Liver (tissue), 8 donors: ENCODE measurements at regions not wholly inside any gene's neighbourhood (a gene's known extent, or its start where the extent isn't known, plus 50 kb on each side); places are given as distances from the start of the nearest gene placed in this dataset.

Experiments
- DNase-seq: peaks from one replicate; pipeline ENCODE4 v3.0.0-alpha.2; 2017; ENCODE audit warnings: low spot score
- H3K27ac ChIP-seq, 2 donors: one replicate each; pipeline ENCODE4 v1.7.0; 2013; ENCODE audit warnings: inconsistent platforms in 2 of 2, low read length in 2 of 2, control low read depth in 1 of 2, low read depth in 1 of 2, mild to moderate bottlenecking in 1 of 2
- H3K27me3 ChIP-seq, 4 donors: one replicate each; pipeline versions ENCODE4 v1.6.1 to v1.7.0; 2013; ENCODE audit warnings: low read length in 3 of 4, inconsistent platforms in 1 of 4, mild to moderate bottlenecking in 1 of 4, moderate library complexity in 1 of 4; ENCODE audit not compliant: control insufficient read depth in 4 of 4, insufficient read depth in 4 of 4
- H3K36me3 ChIP-seq, 4 donors: one replicate each; pipeline versions ENCODE4 v1.6.1 to v1.7.0; 2013; ENCODE audit warnings: low read length in 3 of 4, mild to moderate bottlenecking in 3 of 4, low read depth in 1 of 4, moderate library complexity in 1 of 4; ENCODE audit not compliant: control insufficient read depth in 4 of 4, insufficient read depth in 3 of 4
- H3K4me1 ChIP-seq, 4 donors: one replicate each; pipeline versions ENCODE4 v1.6.1 to v1.7.0; 2013; ENCODE audit warnings: low read length in 3 of 4, mild to moderate bottlenecking in 3 of 4, moderate library complexity in 1 of 4; ENCODE audit not compliant: control insufficient read depth in 4 of 4, insufficient read depth in 4 of 4
- H3K4me3 ChIP-seq, 3 donors: one replicate each; pipeline versions ENCODE4 v1.6.1 to v1.7.0; 2013; ENCODE audit warnings: low read length in 3 of 3, control low read depth in 1 of 3, low read depth in 1 of 3, mild to moderate bottlenecking in 1 of 3
- H3K9ac ChIP-seq, 2 donors: one replicate each; pipeline ENCODE4 v1.7.0; 2013; ENCODE audit warnings: low read length in 2 of 2, mild to moderate bottlenecking in 2 of 2, moderate library complexity in 2 of 2, control low read depth in 1 of 2, low read depth in 1 of 2
- H3K9me3 ChIP-seq, 4 donors: one replicate each; pipeline versions ENCODE4 v1.6.1 to v1.7.0; 2013; ENCODE audit warnings: low read length in 3 of 4; ENCODE audit not compliant: control insufficient read depth in 4 of 4
- EGR1 ChIP-seq, 2 donors: IDR thresholded peaks; 2 replicates each; pipeline ENCODE4 v1.6.1; 2016 to 2018; ENCODE audit warnings: antibody characterized with exemption in 2 of 2, low read depth in 2 of 2
- FOXA1 ChIP-seq: IDR thresholded peaks from 2 replicates; pipeline ENCODE4 v1.6.1; 2016; ENCODE audit warnings: antibody characterized with exemption
- FOXA2 ChIP-seq: IDR thresholded peaks from 2 replicates; pipeline ENCODE4 v1.6.1; 2016; ENCODE audit warnings: antibody characterized with exemption
- GABPA ChIP-seq, 2 donors: IDR thresholded peaks in 1 of 2; conservative IDR thresholded peaks in 1 of 2; 2 replicates each; pipeline ENCODE4 v1.6.1; 2016; ENCODE audit warnings: antibody characterized with exemption in 2 of 2, mild to moderate bottlenecking in 1 of 2, moderate library complexity in 1 of 2
- HNF4A ChIP-seq, 2 donors: conservative IDR thresholded peaks; 2 replicates each; pipeline ENCODE4 v1.6.1; 2016; ENCODE audit warnings: antibody characterized with exemption in 2 of 2, mild to moderate bottlenecking in 2 of 2
- HNF4G ChIP-seq: IDR thresholded peaks from 2 replicates; pipeline ENCODE4 v1.6.1; 2016; ENCODE audit warnings: antibody characterized with exemption
- NR2F2 ChIP-seq: IDR thresholded peaks from 2 replicates; pipeline ENCODE4 v1.6.1; 2016; ENCODE audit warnings: antibody characterized with exemption
- RAD21 ChIP-seq, 2 donors: IDR thresholded peaks; 2 replicates each; pipeline ENCODE4 v1.6.1; 2016; ENCODE audit warnings: antibody characterized with exemption in 2 of 2, mild to moderate bottlenecking in 2 of 2
- RXRA ChIP-seq, 2 donors: IDR thresholded peaks; 2 replicates each; pipeline ENCODE4 v1.6.1; 2017 to 2018; ENCODE audit warnings: antibody characterized with exemption in 2 of 2, mild to moderate bottlenecking in 1 of 2
- SP1 ChIP-seq: IDR thresholded peaks from 2 replicates; pipeline ENCODE4 v1.6.1; 2018; ENCODE audit warnings: antibody characterized with exemption, mild to moderate bottlenecking
- TAF1 ChIP-seq: conservative IDR thresholded peaks from 2 replicates; pipeline ENCODE4 v1.6.1; 2016; ENCODE audit warnings: antibody characterized with exemption, mild to moderate bottlenecking
- YY1 ChIP-seq: IDR thresholded peaks from 2 replicates; pipeline ENCODE4 v1.6.1; 2016; ENCODE audit warnings: antibody characterized with exemption, mild to moderate bottlenecking
- WGBS: extraction: QIAGEN DNeasy Blood & Tissue Kit; methylation state at CpG from one replicate; pipeline ENCODE4 v1.1.7; 2013; 5-methylcytosine and 5-hydroxymethylcytosine counted together
- TF ChIP-seq, protein P1 (sequence below): fragments of 150-350 bp; IDR thresholded peaks from 2 replicates; pipeline ENCODE4 v1.5.1; 2017; ENCODE audit warnings: improper control_type of control experiment, low read depth, low read length; ENCODE audit not compliant: missing input control
- TF ChIP-seq, protein P2 (sequence below): IDR thresholded peaks from 2 replicates; pipeline ENCODE4 v1.6.1; 2016; ENCODE audit warnings: antibody characterized with exemption
- TF ChIP-seq, protein P3 (sequence below): IDR thresholded peaks from 2 replicates; pipeline ENCODE4 v1.6.1; 2016; ENCODE audit warnings: antibody characterized with exemption
- TF ChIP-seq, protein P4 (sequence below): IDR thresholded peaks from 2 replicates; pipeline ENCODE4 v1.6.1; 2016; ENCODE audit warnings: antibody characterized with exemption
- donor health status: healthy.
- donor health status: healthy.
- donor health status: healthy.
- donor health status: healthy.
- donor health status: healthy.

DNA sequence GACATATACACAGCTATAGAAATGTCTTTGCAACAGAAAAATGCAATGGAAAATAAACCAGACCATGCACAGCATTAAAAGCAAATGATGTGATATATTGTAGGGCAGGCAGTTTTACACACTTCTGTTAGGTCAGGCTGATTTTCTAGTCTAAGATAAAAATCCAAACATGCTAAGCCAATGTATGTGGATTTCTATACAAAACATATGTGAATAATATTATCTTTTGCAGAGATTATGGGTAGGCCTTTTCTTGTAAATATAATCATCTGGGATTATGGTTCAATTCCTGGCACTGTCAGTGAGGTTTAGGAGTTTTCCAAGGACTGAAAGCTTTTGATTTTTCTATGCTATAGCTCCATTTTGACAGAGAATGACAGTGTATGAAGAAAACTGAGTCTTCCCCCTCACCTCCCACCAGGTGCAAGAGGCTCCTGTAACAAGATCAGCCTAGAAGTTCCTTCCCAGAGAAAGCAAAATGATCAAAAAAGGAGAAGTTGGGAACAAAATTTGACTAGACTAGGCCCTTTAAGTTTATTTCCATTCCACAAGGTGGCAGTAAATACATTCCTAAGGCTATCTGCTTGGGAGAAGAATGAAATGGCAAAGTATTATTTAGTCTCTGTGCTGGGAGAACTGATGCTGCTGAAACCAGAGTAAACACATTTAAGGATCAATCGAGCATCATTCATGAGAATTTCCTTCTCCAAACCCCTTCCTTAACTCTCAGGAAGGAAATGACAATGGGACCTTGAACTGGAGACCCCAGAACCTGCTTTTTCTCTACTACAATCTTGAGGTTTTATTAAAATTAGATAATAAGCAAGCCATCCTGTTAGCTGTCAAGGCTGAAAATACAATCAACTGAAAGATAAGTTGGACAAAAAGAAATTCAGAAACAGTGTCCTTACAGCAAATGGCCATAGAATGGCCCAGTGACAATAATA lies 133.0 kb upstream of the TUT7 start:
- Histone ChIP-seq H3K9ac (no peak overlapping the region), H3K27ac (no peak overlapping the region), H3K9me3 (no peaks in the 10 kb centered on the region), H3K4me3 (no peak overlapping the region), H3K4me1 (peaks cover 0 to 1% (median 0%) of the 10 kb centered on the region in 4 donors), H3K36me3 (no peaks in the 10 kb centered on the region), H3K27me3 (no peaks in the 10 kb centered on the region)
- no peak for DNase-seq
- TF ChIP-seq RAD21 (IDR thresholded peaks at IDR 0.05) (peak; percentile 95 to 96), SP1 (no peak)
- TF ChIP-seq, protein P1, sequence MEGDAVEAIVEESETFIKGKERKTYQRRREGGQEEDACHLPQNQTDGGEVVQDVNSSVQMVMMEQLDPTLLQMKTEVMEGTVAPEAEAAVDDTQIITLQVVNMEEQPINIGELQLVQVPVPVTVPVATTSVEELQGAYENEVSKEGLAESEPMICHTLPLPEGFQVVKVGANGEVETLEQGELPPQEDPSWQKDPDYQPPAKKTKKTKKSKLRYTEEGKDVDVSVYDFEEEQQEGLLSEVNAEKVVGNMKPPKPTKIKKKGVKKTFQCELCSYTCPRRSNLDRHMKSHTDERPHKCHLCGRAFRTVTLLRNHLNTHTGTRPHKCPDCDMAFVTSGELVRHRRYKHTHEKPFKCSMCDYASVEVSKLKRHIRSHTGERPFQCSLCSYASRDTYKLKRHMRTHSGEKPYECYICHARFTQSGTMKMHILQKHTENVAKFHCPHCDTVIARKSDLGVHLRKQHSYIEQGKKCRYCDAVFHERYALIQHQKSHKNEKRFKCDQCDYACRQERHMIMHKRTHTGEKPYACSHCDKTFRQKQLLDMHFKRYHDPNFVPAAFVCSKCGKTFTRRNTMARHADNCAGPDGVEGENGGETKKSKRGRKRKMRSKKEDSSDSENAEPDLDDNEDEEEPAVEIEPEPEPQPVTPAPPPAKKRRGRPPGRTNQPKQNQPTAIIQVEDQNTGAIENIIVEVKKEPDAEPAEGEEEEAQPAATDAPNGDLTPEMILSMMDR: peak; percentile 66
- WGBS: 5% methylated on average over 1 of the region's 1 CpG

DNA sequence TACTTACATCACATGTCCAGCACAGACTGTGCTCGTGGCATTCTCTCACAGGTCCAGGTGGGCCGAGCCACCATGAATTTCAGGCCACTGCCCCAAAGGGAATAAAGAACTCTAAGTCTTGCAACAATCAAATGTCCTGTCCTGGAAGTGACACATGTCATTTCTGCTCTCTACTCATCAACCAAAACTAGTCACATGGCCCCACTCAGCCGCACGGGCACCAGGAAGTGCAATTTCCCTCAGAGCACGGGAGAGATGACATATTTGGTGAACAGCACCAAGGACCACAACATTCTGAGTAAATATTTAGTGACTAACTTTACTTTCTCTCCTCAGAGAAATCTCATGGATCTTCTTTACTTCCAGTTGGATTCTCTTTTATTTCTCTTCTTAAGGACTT lies 131.1 kb upstream of the TUT7 start:
- Histone ChIP-seq H3K9ac (no peak overlapping the region), H3K4me3 (no peak overlapping the region), H3K9me3 (no peaks in the 10 kb centered on the region), H3K4me1 (peaks cover 0 to 1% (median 0%) of the 10 kb centered on the region in 4 donors), H3K36me3 (no peaks in the 10 kb centered on the region), H3K27ac (no peak overlapping the region), H3K27me3 (no peaks in the 10 kb centered on the region)
- TF ChIP-seq YY1 (no peak), EGR1 (IDR thresholded peaks at IDR 0.05; ENCODE audit: low read depth in 2 of 2) (no peak), HNF4A (conservative IDR thresholded peaks at IDR 0.05) (no peak), TAF1 (no peak), NR2F2 (no peak), GABPA (IDR thresholded peaks at IDR 0.05 in 1 of 2, conservative IDR thresholded peaks at IDR 0.05 in 1 of 2) (no peak), HNF4G (no peak), FOXA2 (no peak), SP1 (no peak), FOXA1 (no peak), RXRA (IDR thresholded peaks at IDR 0.05) (no peak), RAD21 (IDR thresholded peaks at IDR 0.05) (no peak)
- TF ChIP-seq, protein P2, sequence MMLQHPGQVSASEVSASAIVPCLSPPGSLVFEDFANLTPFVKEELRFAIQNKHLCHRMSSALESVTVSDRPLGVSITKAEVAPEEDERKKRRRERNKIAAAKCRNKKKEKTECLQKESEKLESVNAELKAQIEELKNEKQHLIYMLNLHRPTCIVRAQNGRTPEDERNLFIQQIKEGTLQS: no peak
- TF ChIP-seq, protein P1: no peak
- TF ChIP-seq, protein P3, sequence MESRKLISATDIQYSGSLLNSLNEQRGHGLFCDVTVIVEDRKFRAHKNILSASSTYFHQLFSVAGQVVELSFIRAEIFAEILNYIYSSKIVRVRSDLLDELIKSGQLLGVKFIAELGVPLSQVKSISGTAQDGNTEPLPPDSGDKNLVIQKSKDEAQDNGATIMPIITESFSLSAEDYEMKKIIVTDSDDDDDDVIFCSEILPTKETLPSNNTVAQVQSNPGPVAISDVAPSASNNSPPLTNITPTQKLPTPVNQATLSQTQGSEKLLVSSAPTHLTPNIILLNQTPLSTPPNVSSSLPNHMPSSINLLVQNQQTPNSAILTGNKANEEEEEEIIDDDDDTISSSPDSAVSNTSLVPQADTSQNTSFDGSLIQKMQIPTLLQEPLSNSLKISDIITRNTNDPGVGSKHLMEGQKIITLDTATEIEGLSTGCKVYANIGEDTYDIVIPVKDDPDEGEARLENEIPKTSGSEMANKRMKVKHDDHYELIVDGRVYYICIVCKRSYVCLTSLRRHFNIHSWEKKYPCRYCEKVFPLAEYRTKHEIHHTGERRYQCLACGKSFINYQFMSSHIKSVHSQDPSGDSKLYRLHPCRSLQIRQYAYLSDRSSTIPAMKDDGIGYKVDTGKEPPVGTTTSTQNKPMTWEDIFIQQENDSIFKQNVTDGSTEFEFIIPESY: no peak
- TF ChIP-seq, protein P4, sequence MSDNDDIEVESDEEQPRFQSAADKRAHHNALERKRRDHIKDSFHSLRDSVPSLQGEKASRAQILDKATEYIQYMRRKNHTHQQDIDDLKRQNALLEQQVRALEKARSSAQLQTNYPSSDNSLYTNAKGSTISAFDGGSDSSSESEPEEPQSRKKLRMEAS: no peak
- WGBS: 71% methylated on average over 5 of the region's 5 CpGs
- no peak for DNase-seq
